Stimulated activated effector memory CD8-positive, alpha-beta T cell treated with anti-CD3 and anti-CD28 coated beads, Interleukin-12 subunit alpha, Interleukin-12 subunit beta, amount 100 ng/mL, for 72 hours (primary cell): ENCODE measurements at regions not wholly inside any gene's neighbourhood (a gene's known extent, or its start where the extent isn't known, plus 50 kb on each side); places are given as distances from the start of the nearest gene placed in this dataset.
"Not testable (repeated sequence)": the region's sequence is repeated elsewhere in the genome, so short reads cannot be mapped to it uniquely, and the experiment has no call there.

Experiments
- ATAC-seq: fragments of 150-1000 bp; cut with Tn5 transposase; 2 replicates; pipeline ENCODE4 v1.10.0; 2021
- DNase-seq, 2 donors: peaks; one replicate each; pipeline ENCODE4 v3.0.0; 2021 to 2022; ENCODE audit warnings: low spot score in 2 of 2
- H3K27ac Mint-ChIP-seq: one replicate; pipeline ENCODE4 v1.8.0; 2022; ENCODE audit warnings: mild to moderate bottlenecking, mixed read lengths
- H3K36me3 Mint-ChIP-seq: one replicate; pipeline ENCODE4 v1.8.0; 2022; ENCODE audit warnings: mild to moderate bottlenecking, mixed read lengths
- H3K4me1 Mint-ChIP-seq: one replicate; pipeline ENCODE4 v1.8.0; 2022; ENCODE audit warnings: mixed read lengths
- H3K4me3 Mint-ChIP-seq: one replicate; pipeline ENCODE4 v1.8.0; 2022; ENCODE audit warnings: mild to moderate bottlenecking, mixed read lengths
- H3K9me3 Mint-ChIP-seq: one replicate; pipeline ENCODE4 v1.8.0; 2022; ENCODE audit warnings: mixed read lengths

- Mint-ChIP-seq H3K27ac (no peak overlapping the region), H3K4me3 (no peak overlapping the region), H3K36me3 (no peaks in the 10 kb centered on the region), H3K9me3 (peaks cover 15% of the 10 kb centered on the region), H3K4me1 (no peaks in the 10 kb centered on the region)
- no peak for DNase-seq
- no peak for ATAC-seq
Observed at GRCh38 chr2:41033127-41033526, 581.2 kb upstream of the SLC8A1 start.

GRCh38 chr2:41038408-41038807 lies 586.5 kb upstream of the SLC8A1 start:
- peaks cover 17% of the 10 kb centered on the region for H3K9me3 Mint-ChIP-seq
- H3K27ac Mint-ChIP-seq, result no peak overlapping the region
- H3K36me3 Mint-ChIP-seq, result no peaks in the 10 kb centered on the region
- no peak overlapping the region for H3K4me3 Mint-ChIP-seq
- ATAC-seq (no peak), DNase-seq (no peak)
- no peaks in the 10 kb centered on the region for H3K4me1 Mint-ChIP-seq

- ATAC-seq, H3K4me3 Mint-ChIP-seq, H3K36me3 Mint-ChIP-seq, DNase-seq, H3K27ac Mint-ChIP-seq, H3K4me1 Mint-ChIP-seq: not testable (repeated sequence)
- peaks cover 24% of the 10 kb centered on the region for H3K9me3 Mint-ChIP-seq
Observed at GRCh38 chr2:41039750-41040149, 587.9 kb upstream of the SLC8A1 start.

- no peak for DNase-seq
- peaks cover 24% of the 10 kb centered on the region for H3K9me3 Mint-ChIP-seq
- no peaks in the 10 kb centered on the region for H3K4me1 Mint-ChIP-seq
- H3K27ac Mint-ChIP-seq, result no peak overlapping the region
- no peaks in the 10 kb centered on the region for H3K36me3 Mint-ChIP-seq
- H3K4me3 Mint-ChIP-seq, result no peak overlapping the region
- no peak for ATAC-seq
Observed at GRCh38 chr2:41040782-41041520, 589.1 kb upstream of the SLC8A1 start.

GRCh38 chr2:41042343-41042742 lies 590.5 kb upstream of the SLC8A1 start:
- Mint-ChIP-seq H3K9me3 (peaks cover 22% of the 10 kb centered on the region), H3K27ac (no peak overlapping the region), H3K4me1 (no peaks in the 10 kb centered on the region), H3K36me3 (no peaks in the 10 kb centered on the region), H3K4me3 (no peak overlapping the region)
- DNase-seq (no peak), ATAC-seq (no peak)

GRCh38 chr2:41061356-41061755 lies 609.5 kb upstream of the SLC8A1 start:
- Mint-ChIP-seq H3K36me3 (no peaks in the 10 kb centered on the region), H3K4me3 (no peak overlapping the region), H3K4me1 (no peaks in the 10 kb centered on the region), H3K27ac (no peak overlapping the region), H3K9me3 (peaks cover 11% of the 10 kb centered on the region)
- ATAC-seq (no peak), DNase-seq (no peak)

GRCh38 chr2:41062336-41062735 lies 610.4 kb upstream of the SLC8A1 start:
- no peak overlapping the region for H3K27ac Mint-ChIP-seq
- peaks cover 9% of the 10 kb centered on the region for H3K9me3 Mint-ChIP-seq
- DNase-seq, result no peak
- H3K36me3 Mint-ChIP-seq, result no peaks in the 10 kb centered on the region
- no peaks in the 10 kb centered on the region for H3K4me1 Mint-ChIP-seq
- no peak overlapping the region for H3K4me3 Mint-ChIP-seq
- no peak for ATAC-seq

GRCh38 chr2:41066168-41066567 lies 614.3 kb upstream of the SLC8A1 start:
- no peaks in the 10 kb centered on the region for H3K4me1 Mint-ChIP-seq
- H3K9me3 Mint-ChIP-seq, result peaks cover 12% of the 10 kb centered on the region
- H3K27ac Mint-ChIP-seq, result no peak overlapping the region
- H3K36me3 Mint-ChIP-seq, result no peaks in the 10 kb centered on the region
- H3K4me3 Mint-ChIP-seq, result no peak overlapping the region
- no peak for ATAC-seq
- DNase-seq, result no peak

- no peak overlapping the region for H3K27ac Mint-ChIP-seq
- peaks cover 12% of the 10 kb centered on the region for H3K9me3 Mint-ChIP-seq
- DNase-seq, result no peak
- H3K4me1 Mint-ChIP-seq, result no peaks in the 10 kb centered on the region
- H3K4me3 Mint-ChIP-seq, result no peak overlapping the region
- H3K36me3 Mint-ChIP-seq, result no peaks in the 10 kb centered on the region
- no peak for ATAC-seq
Observed at GRCh38 chr2:41068740-41069139, 616.9 kb upstream of the SLC8A1 start.

- H3K4me3 Mint-ChIP-seq, result no peak overlapping the region
- no peak for ATAC-seq
- H3K36me3 Mint-ChIP-seq, result no peaks in the 10 kb centered on the region
Observed at GRCh38 chr2:41078341-41078740, 626.5 kb upstream of the SLC8A1 start.

GRCh38 chr2:41079011-41079410 lies 627.1 kb upstream of the SLC8A1 start:
- DNase-seq (no peak), ATAC-seq (no peak)
- no peaks in the 10 kb centered on the region for H3K36me3 Mint-ChIP-seq
- no peak overlapping the region for H3K27ac Mint-ChIP-seq
- no peak overlapping the region for H3K4me3 Mint-ChIP-seq
- no peaks in the 10 kb centered on the region for H3K4me1 Mint-ChIP-seq
- H3K9me3 Mint-ChIP-seq, result peaks cover 3% of the 10 kb centered on the region

More at GRCh38 chr2:41078341-41078740, 626.5 kb upstream of the SLC8A1 start:
- DNase-seq, result no peak
- Mint-ChIP-seq H3K4me1 (no peaks in the 10 kb centered on the region), H3K27ac (no peak overlapping the region), H3K9me3 (peaks cover 3% of the 10 kb centered on the region)

- DNase-seq, result no peak
- Mint-ChIP-seq H3K36me3 (no peaks in the 10 kb centered on the region), H3K4me3 (no peak overlapping the region), H3K9me3 (no peaks in the 10 kb centered on the region), H3K4me1 (no peaks in the 10 kb centered on the region), H3K27ac (no peak overlapping the region)
- no peak for ATAC-seq
Observed at GRCh38 chr2:41084321-41084720, 632.4 kb upstream of the SLC8A1 start.

GRCh38 chr2:41087946-41088345 lies 636.1 kb upstream of the SLC8A1 start:
- Mint-ChIP-seq H3K4me3 (no peak overlapping the region), H3K4me1 (no peaks in the 10 kb centered on the region), H3K36me3 (no peaks in the 10 kb centered on the region), H3K27ac (no peak overlapping the region), H3K9me3 (no peaks in the 10 kb centered on the region)
- no peak for DNase-seq
- no peak for ATAC-seq

GRCh38 chr2:41101281-41101680 lies 649.4 kb upstream of the SLC8A1 start:
- Mint-ChIP-seq H3K27ac (no peak overlapping the region), H3K9me3 (peaks cover 11% of the 10 kb centered on the region), H3K4me3 (no peak overlapping the region), H3K36me3 (no peaks in the 10 kb centered on the region), H3K4me1 (no peaks in the 10 kb centered on the region)
- no peak for ATAC-seq
- no peak for DNase-seq

- ATAC-seq (no peak), DNase-seq (no peak)
- Mint-ChIP-seq H3K36me3 (no peaks in the 10 kb centered on the region), H3K27ac (no peak overlapping the region), H3K4me3 (no peak overlapping the region), H3K4me1 (no peaks in the 10 kb centered on the region), H3K9me3 (peaks cover 11% of the 10 kb centered on the region)
Observed at GRCh38 chr2:41109744-41110143, 657.9 kb upstream of the SLC8A1 start.

GRCh38 chr2:41111836-41112627 lies 660.1 kb upstream of the SLC8A1 start:
- Mint-ChIP-seq H3K4me1 (no peaks in the 10 kb centered on the region), H3K27ac (no peak overlapping the region), H3K36me3 (no peaks in the 10 kb centered on the region), H3K9me3 (peaks cover 11% of the 10 kb centered on the region), H3K4me3 (no peak overlapping the region)
- DNase-seq (no peak), ATAC-seq (no peak)
